ENCODE measurements at regions not wholly inside any gene's neighbourhood (a gene's known extent, or its start where the extent isn't known, plus 50 kb on each side); places are given as distances from the start of the nearest gene placed in this dataset.
"Not testable (repeated sequence)": the region's sequence is repeated elsewhere in the genome, so short reads cannot be mapped to it uniquely, and the experiment has no call there.

- not testable (repeated sequence) for TF ChIP-seq CTCF (IDR thresholded peaks at IDR 0.05; ENCODE audit: low read length); EZH2 (IDR thresholded peaks at IDR 0.05; ENCODE audit: borderline replicate concordance, low read length)
These were observed 359.8 kb downstream of the FOXD4L6 start for GRCh38 chr9:40768646-40769198.
